ENCODE measurements at regions not wholly inside any gene's neighbourhood (a gene's known extent, or its start where the extent isn't known, plus 50 kb on each side); places are given as distances from the start of the nearest gene placed in this dataset.
"Not testable (repeated sequence)": the region's sequence is repeated elsewhere in the genome, so short reads cannot be mapped to it uniquely, and the experiment has no call there.

DNA sequence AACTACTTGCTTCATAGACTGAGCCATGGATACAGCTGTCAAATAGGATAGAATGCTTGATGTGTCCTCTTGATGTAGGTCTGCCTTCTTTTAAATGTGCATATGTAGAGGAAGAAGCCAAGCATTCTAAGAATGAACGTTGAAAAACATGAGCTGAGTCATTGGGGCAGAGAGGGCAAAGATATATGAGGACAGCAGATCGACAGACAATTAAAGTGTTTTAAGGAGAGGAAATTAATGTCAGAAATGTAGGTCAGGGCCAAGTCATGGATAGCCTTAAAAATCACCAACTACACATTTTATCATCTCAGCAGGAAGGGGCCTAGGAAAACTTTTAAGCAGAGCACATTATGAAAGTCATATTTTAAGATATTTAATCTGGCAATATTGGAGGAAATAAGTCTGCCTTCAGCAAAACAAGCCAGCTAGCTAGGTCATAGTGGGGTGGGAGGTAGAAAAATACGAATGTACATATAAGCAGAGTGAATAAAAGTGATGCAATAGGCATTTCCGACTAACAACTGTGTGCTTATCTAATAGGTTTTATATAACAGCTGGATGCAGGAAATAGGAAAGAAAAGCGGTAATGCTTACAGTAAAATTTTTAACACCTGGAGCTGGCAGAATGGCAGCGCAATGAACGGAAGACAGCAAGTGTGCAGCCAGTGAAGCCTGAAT lies 638.3 kb upstream of the TPK1 start:
- Histone ChIP-seq H3K27ac (ENCODE audit: low read depth, low read length) (no peak overlapping the region), H3K9me3 (ENCODE audit: control insufficient read depth, insufficient read depth, low read length) (no peaks in the 10 kb centered on the region), H3K4me3 (ENCODE audit: low read depth, low read length) (no peak overlapping the region), H3K36me3 (ENCODE audit: control insufficient read depth, insufficient read depth, low read length) (no peaks in the 10 kb centered on the region), H3K9ac (ENCODE audit: low read depth, low read length) (no peak overlapping the region), H3K27me3 (ENCODE audit: control insufficient read depth, insufficient read depth, low read length) (no peaks in the 10 kb centered on the region), H3K4me1 (ENCODE audit: control insufficient read depth, insufficient read depth, low read length) (peaks cover 5% of the 10 kb centered on the region; the same call in 1 of the 2 replicates)

DNA sequence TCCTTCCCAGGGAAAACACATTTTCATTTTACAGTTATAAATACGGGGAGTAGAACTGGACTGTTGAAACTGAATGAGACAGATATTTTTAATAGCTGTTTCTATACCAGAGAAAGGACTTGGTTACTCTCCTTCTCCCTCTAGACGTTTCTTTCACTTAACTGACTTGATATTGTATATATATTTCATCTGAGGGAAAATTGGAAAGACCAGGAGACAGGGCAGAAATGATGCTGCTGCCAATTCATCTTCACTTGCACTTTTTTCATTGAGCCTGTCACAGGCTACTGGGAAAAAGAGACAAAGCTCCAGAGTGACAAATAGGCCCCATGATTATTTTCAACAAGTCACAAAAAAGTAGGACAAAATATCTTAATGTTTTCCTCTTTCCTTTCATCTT lies 636.0 kb upstream of the TPK1 start:
- Histone ChIP-seq H3K9ac (ENCODE audit: low read depth, low read length) (no peak overlapping the region), H3K9me3 (ENCODE audit: control insufficient read depth, insufficient read depth, low read length) (peaks cover 4% of the 10 kb centered on the region; the same call in 1 of the 2 replicates), H3K27me3 (ENCODE audit: control insufficient read depth, insufficient read depth, low read length) (no peaks in the 10 kb centered on the region), H3K4me3 (ENCODE audit: low read depth, low read length) (no peak overlapping the region), H3K36me3 (ENCODE audit: control insufficient read depth, insufficient read depth, low read length) (no peaks in the 10 kb centered on the region), H3K27ac (ENCODE audit: low read depth, low read length) (no peak overlapping the region), H3K4me1 (ENCODE audit: control insufficient read depth, insufficient read depth, low read length) (peaks cover 5% of the 10 kb centered on the region; the same call in 1 of the 2 replicates)

DNA sequence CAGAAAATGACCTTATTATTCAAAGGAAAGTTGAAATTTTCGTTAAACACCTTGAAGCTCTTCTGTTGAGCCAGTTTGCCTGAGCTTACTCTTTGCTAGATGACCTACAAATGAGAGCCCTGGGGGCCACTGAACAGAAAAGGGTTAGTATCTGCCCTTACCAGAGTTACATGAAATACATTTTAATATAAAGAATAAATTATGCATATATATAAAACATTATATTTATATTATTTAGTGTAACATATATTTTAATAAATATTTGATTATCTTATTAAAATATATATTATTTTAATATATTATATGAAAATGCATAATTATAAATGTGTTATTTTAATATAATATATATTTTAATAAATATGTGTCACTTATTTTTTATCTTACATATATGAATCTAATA lies 628.4 kb upstream of the TPK1 start:
- Histone ChIP-seq H3K9ac (ENCODE audit: low read depth, low read length) (no peak overlapping the region), H3K9me3 (ENCODE audit: control insufficient read depth, insufficient read depth, low read length) (peaks cover 8% of the 10 kb centered on the region), H3K36me3 (ENCODE audit: control insufficient read depth, insufficient read depth, low read length) (no peaks in the 10 kb centered on the region), H3K27me3 (ENCODE audit: control insufficient read depth, insufficient read depth, low read length) (no peaks in the 10 kb centered on the region), H3K27ac (ENCODE audit: low read depth, low read length) (no peak overlapping the region), H3K4me3 (ENCODE audit: low read depth, low read length) (no peak overlapping the region), H3K4me1 (ENCODE audit: control insufficient read depth, insufficient read depth, low read length) (no peaks in the 10 kb centered on the region)

DNA sequence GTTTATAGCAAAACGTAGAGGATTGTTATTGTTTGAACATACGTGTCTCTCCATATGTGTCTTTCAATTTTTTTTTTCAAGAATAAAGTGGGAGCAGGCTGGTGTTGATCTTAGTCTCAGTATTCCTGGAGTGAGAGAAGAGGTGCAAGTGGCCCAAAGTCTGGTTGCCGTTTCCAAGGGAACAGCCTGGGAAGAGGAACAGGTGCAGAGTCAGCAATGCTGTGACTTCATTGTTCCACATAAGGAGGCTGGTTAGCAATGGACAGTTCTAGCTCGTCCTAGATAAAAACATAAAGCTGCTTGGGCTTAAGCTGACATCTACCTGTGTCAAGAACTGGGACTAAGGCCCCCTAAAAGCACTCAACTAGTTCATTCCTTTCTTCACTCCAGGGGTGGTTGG lies 626.6 kb upstream of the TPK1 start:
- Histone ChIP-seq H3K4me1 (ENCODE audit: control insufficient read depth, insufficient read depth, low read length) (no peaks in the 10 kb centered on the region), H3K9ac (ENCODE audit: low read depth, low read length) (no peak overlapping the region)

DNA sequence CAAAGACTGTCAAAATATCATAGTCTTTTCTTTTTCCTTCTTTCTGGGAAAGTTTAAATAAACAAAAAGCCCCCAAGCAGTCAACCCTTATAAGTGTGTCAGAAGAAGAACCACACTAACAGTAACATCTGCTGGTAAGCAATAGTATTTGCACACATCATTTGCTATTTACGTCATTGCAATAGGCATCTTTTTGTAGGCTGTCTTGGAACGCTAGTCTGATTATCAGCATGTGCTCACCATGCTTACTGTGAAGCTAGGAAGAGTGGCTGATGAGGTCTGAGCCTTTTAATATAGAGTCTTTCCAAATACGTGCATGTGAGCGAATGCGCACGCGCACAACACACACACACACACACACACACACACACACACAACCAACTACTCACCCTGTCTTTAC lies 599.0 kb upstream of the TPK1 start:
- no peaks in the 10 kb centered on the region for H3K4me1 ChIP-seq (ENCODE audit: control insufficient read depth, insufficient read depth, low read length)
- no peaks in the 10 kb centered on the region for H3K9me3 ChIP-seq (ENCODE audit: control insufficient read depth, insufficient read depth, low read length)
- no peak overlapping the region for H3K9ac ChIP-seq (ENCODE audit: low read depth, low read length)
- H3K27ac ChIP-seq (ENCODE audit: low read depth, low read length) = no peak overlapping the region
- H3K36me3 ChIP-seq (ENCODE audit: control insufficient read depth, insufficient read depth, low read length) = no peaks in the 10 kb centered on the region
- no peaks in the 10 kb centered on the region for H3K27me3 ChIP-seq (ENCODE audit: control insufficient read depth, insufficient read depth, low read length)
- no peak overlapping the region for H3K4me3 ChIP-seq (ENCODE audit: low read depth, low read length)

More for the DNA sequence above, 626.6 kb upstream of the TPK1 start:
- Histone ChIP-seq H3K27me3 (ENCODE audit: control insufficient read depth, insufficient read depth, low read length) (no peaks in the 10 kb centered on the region), H3K36me3 (ENCODE audit: control insufficient read depth, insufficient read depth, low read length) (no peaks in the 10 kb centered on the region), H3K9me3 (ENCODE audit: control insufficient read depth, insufficient read depth, low read length) (peaks cover 8% of the 10 kb centered on the region), H3K27ac (ENCODE audit: low read depth, low read length) (no peak overlapping the region), H3K4me3 (ENCODE audit: low read depth, low read length) (no peak overlapping the region)

DNA sequence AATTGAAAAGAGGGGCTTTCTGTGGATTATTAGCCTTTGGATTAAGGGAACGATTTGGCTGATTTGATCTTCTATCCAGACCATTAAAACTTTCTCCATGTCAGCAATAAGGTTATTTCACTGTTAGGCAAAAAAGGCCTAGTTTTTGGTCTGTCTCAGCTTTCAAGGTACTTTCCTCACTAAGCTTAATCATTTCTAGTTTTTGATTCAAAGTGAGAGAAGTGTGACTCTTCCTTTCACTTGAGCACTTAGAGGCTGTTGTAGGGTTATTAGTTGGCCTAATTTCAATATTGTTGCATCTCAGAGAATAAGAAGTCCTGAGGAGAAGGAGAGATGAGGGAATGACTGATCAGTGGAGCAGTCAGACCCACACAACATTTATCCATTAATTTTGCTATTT lies 596.0 kb upstream of the TPK1 start:
- H3K27me3 ChIP-seq (ENCODE audit: control insufficient read depth, insufficient read depth, low read length) = no peaks in the 10 kb centered on the region
- no peaks in the 10 kb centered on the region for H3K36me3 ChIP-seq (ENCODE audit: control insufficient read depth, insufficient read depth, low read length)
- H3K4me3 ChIP-seq (ENCODE audit: low read depth, low read length) = no peak overlapping the region
- no peak overlapping the region for H3K9ac ChIP-seq (ENCODE audit: low read depth, low read length)
- no peaks in the 10 kb centered on the region for H3K9me3 ChIP-seq (ENCODE audit: control insufficient read depth, insufficient read depth, low read length)
- no peak overlapping the region for H3K27ac ChIP-seq (ENCODE audit: low read depth, low read length)
- peaks cover 4% of the 10 kb centered on the region; the same call in 1 of the 2 replicates for H3K4me1 ChIP-seq (ENCODE audit: control insufficient read depth, insufficient read depth, low read length)

DNA sequence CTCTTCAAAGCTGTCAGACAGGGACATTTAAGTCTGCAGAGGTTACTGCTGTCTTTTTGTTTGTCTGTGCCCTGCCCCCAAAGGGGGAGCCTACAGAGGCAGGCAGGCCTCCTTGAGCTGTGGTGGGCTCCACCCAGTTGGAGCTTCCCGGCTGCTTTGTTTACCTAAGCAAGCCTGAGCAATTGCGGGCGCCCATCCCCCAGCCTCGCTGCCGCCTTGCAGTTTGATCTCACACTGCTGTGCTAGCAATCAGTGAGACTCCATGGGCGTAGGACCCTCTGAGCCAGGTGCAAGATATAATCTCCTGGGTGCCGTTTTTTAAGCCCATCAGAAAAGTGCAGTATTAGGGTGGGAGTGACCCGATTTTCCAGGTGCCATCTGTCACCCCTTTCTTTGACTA lies 582.6 kb upstream of the TPK1 start:
- not testable (repeated sequence) for H3K36me3 ChIP-seq (ENCODE audit: control insufficient read depth, insufficient read depth, low read length); H3K4me3 ChIP-seq (ENCODE audit: low read depth, low read length); H3K4me1 ChIP-seq (ENCODE audit: control insufficient read depth, insufficient read depth, low read length); H3K27me3 ChIP-seq (ENCODE audit: control insufficient read depth, insufficient read depth, low read length); H3K9ac ChIP-seq (ENCODE audit: low read depth, low read length); H3K27ac ChIP-seq (ENCODE audit: low read depth, low read length)
- H3K9me3 ChIP-seq (ENCODE audit: control insufficient read depth, insufficient read depth, low read length) = peaks cover 16% of the 10 kb centered on the region

DNA sequence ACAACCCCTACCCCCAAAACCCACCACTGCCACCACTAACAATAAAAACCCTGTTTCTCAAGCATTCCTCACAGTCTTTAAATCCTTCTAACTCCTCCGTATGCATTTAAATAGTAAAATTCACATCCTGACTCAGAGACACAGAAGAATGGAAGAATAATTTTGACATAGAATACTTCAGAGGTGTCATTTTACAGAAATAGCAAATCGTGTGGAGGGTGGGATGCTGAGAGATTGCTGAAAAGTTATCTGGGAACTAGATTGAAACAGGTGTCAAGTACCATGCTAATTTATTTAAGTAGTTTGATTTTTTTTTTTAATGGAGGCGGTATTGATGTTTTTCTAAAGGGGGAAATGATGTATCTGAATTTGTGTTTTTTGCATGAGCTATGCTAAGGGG lies 575.2 kb upstream of the TPK1 start:
- no peak overlapping the region for H3K9ac ChIP-seq (ENCODE audit: low read depth, low read length)
- H3K9me3 ChIP-seq (ENCODE audit: control insufficient read depth, insufficient read depth, low read length) = no peaks in the 10 kb centered on the region
- H3K36me3 ChIP-seq (ENCODE audit: control insufficient read depth, insufficient read depth, low read length) = no peaks in the 10 kb centered on the region
- no peak overlapping the region for H3K27ac ChIP-seq (ENCODE audit: low read depth, low read length)
- no peak overlapping the region for H3K4me3 ChIP-seq (ENCODE audit: low read depth, low read length)
- H3K4me1 ChIP-seq (ENCODE audit: control insufficient read depth, insufficient read depth, low read length) = 0 out of 2 replicates have a peak, but pooled peaks cover 6% of the 10 kb centered on the region
- H3K27me3 ChIP-seq (ENCODE audit: control insufficient read depth, insufficient read depth, low read length) = no peaks in the 10 kb centered on the region

DNA sequence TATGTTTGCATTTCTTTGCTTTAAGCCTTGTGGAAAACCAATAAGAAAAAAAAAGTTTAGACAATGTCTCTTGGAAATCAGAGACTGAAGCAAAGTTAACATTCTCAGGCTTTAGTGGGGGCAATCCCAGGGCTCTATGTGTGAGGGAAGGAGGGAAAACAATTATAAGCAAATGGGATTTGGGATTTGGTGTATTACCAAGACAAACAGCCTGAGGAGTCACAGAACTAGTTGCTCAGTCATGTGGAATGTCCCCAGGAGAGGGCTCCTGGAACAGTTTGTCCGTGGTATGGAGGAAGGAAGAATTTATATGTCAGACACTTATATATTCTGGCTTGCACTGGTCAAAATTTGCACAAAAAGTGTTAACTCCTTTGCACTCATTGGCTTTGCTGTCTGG lies 562.9 kb upstream of the TPK1 start:
- Histone ChIP-seq H3K9me3 (ENCODE audit: control insufficient read depth, insufficient read depth, low read length) (peaks cover 8% of the 10 kb centered on the region; the same call in 1 of the 2 replicates), H3K27ac (ENCODE audit: low read depth, low read length) (no peak overlapping the region), H3K27me3 (ENCODE audit: control insufficient read depth, insufficient read depth, low read length) (no peaks in the 10 kb centered on the region), H3K36me3 (ENCODE audit: control insufficient read depth, insufficient read depth, low read length) (no peaks in the 10 kb centered on the region), H3K4me3 (ENCODE audit: low read depth, low read length) (no peak overlapping the region), H3K4me1 (ENCODE audit: control insufficient read depth, insufficient read depth, low read length) (no peaks in the 10 kb centered on the region), H3K9ac (ENCODE audit: low read depth, low read length) (no peak overlapping the region)

DNA sequence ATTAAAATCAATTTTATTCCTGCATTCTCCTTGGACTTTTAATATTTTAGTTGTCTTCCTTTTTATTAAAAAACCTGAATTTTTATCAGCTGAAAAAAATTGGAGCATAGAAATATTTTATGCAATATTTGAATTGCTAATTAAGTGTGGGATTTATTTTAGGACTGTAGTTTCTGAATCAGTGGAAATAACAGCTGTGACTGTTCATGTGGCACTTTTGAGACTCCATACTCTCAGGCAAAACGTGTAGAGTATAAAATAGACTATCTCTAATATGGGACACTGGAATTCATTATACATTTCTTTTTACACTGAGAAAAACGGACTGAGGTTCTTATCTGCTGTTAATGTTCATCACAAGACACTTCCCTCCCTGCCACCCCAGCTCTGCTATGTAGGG lies 558.3 kb upstream of the TPK1 start:
- no peak overlapping the region for H3K9ac ChIP-seq (ENCODE audit: low read depth, low read length)
- H3K4me3 ChIP-seq (ENCODE audit: low read depth, low read length) = no peak overlapping the region
- peaks cover 8% of the 10 kb centered on the region; the same call in 1 of the 2 replicates for H3K9me3 ChIP-seq (ENCODE audit: control insufficient read depth, insufficient read depth, low read length)
- no peaks in the 10 kb centered on the region for H3K36me3 ChIP-seq (ENCODE audit: control insufficient read depth, insufficient read depth, low read length)
- no peak overlapping the region for H3K27ac ChIP-seq (ENCODE audit: low read depth, low read length)
- H3K4me1 ChIP-seq (ENCODE audit: control insufficient read depth, insufficient read depth, low read length) = no peaks in the 10 kb centered on the region
- H3K27me3 ChIP-seq (ENCODE audit: control insufficient read depth, insufficient read depth, low read length) = no peaks in the 10 kb centered on the region

DNA sequence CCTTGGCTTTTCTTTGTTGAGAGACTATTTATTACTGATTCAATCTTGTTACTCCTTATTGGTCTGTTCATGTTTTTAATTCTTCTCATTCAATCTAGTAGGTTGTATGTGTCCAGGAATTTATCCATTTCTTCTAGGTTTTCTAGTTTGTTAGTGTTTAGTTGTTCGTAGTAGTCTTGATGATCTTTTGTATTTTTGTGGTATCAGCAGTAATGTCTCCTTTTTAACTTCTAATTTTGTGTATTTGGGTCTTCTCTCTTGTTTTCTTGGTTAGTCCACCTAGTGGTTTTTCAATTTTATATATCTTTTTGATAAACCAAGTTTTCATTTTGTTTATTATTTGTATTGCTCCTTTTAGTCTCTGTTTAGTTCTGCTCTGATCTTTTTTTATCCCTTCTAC lies 546.9 kb upstream of the TPK1 start:
- Histone ChIP-seq H3K27ac (ENCODE audit: low read depth, low read length) (no peak overlapping the region), H3K9ac (ENCODE audit: low read depth, low read length) (no peak overlapping the region), H3K36me3 (ENCODE audit: control insufficient read depth, insufficient read depth, low read length) (no peaks in the 10 kb centered on the region), H3K27me3 (ENCODE audit: control insufficient read depth, insufficient read depth, low read length) (no peaks in the 10 kb centered on the region), H3K4me1 (ENCODE audit: control insufficient read depth, insufficient read depth, low read length) (no peaks in the 10 kb centered on the region), H3K9me3 (ENCODE audit: control insufficient read depth, insufficient read depth, low read length) (peaks cover 5% of the 10 kb centered on the region; the same call in 1 of the 2 replicates), H3K4me3 (ENCODE audit: low read depth, low read length) (no peak overlapping the region)
